ENCODE measurements at regions not wholly inside any gene's neighbourhood (a gene's known extent, or its start where the extent isn't known, plus 50 kb on each side); places are given as distances from the start of the nearest gene placed in this dataset.

- no peak overlapping the region; the same call in 1 of the 2 replicates for H3K4me3 Mint-ChIP-seq
- peaks cover 45% of the 10 kb centered on the region for H3K4me1 Mint-ChIP-seq (ENCODE audit: low read depth)
- no peak overlapping the region for H3K27ac Mint-ChIP-seq
- no peak for TF ChIP-seq CTCF (IDR thresholded peaks at IDR 0.05)
- H3K27me3 Mint-ChIP-seq (ENCODE audit: insufficient read depth) = no peaks in the 10 kb centered on the region
- H3K36me3 Mint-ChIP-seq (ENCODE audit: low read depth) = peaks cover 7% of the 10 kb centered on the region; the same call in 1 of the 2 replicates
- H3K9me3 Mint-ChIP-seq = no peaks in the 10 kb centered on the region
- DNase-seq = peak; percentile 63
Observed at GRCh38 chr18:73791081-73791480, 356.6 kb downstream of the FBXO15 start.

GRCh38 chr18:73790587-73790986 is 357.0 kb downstream of the FBXO15 start:
- DNase-seq = no peak
- TF ChIP-seq CTCF (IDR thresholded peaks at IDR 0.05) = no peak
- peaks cover 47% of the 10 kb centered on the region for H3K4me1 Mint-ChIP-seq (ENCODE audit: low read depth)
- H3K4me3 Mint-ChIP-seq = no peak overlapping the region
- peaks cover 7% of the 10 kb centered on the region; the same call in 1 of the 2 replicates for H3K36me3 Mint-ChIP-seq (ENCODE audit: low read depth)
- no peak overlapping the region for H3K27ac Mint-ChIP-seq
- no peaks in the 10 kb centered on the region for H3K9me3 Mint-ChIP-seq
- no peaks in the 10 kb centered on the region for H3K27me3 Mint-ChIP-seq (ENCODE audit: insufficient read depth)

- no peak overlapping the region for H3K27ac Mint-ChIP-seq
- peaks cover 5% of the 10 kb centered on the region; the same call in 1 of the 2 replicates for H3K36me3 Mint-ChIP-seq (ENCODE audit: low read depth)
- no peak for TF ChIP-seq CTCF (IDR thresholded peaks at IDR 0.05)
- H3K9me3 Mint-ChIP-seq = no peaks in the 10 kb centered on the region
- H3K4me3 Mint-ChIP-seq = no peak overlapping the region
- no peak for DNase-seq
- no peaks in the 10 kb centered on the region for H3K27me3 Mint-ChIP-seq (ENCODE audit: insufficient read depth)
- H3K4me1 Mint-ChIP-seq (ENCODE audit: low read depth) = peaks cover 39% of the 10 kb centered on the region
Observed at GRCh38 chr18:73787316-73787715, 360.3 kb downstream of the FBXO15 start.

- DNase-seq = no peak
- TF ChIP-seq CTCF (IDR thresholded peaks at IDR 0.05) = no peak
- Mint-ChIP-seq H3K4me3 (no peak overlapping the region), H3K27ac (no peak overlapping the region), H3K4me1 (ENCODE audit: low read depth) (peaks cover 18% of the 10 kb centered on the region), H3K36me3 (ENCODE audit: low read depth) (peaks cover 3% of the 10 kb centered on the region; the same call in 1 of the 2 replicates), H3K27me3 (ENCODE audit: insufficient read depth) (no peaks in the 10 kb centered on the region), H3K9me3 (no peaks in the 10 kb centered on the region)
Observed at GRCh38 chr18:73785300-73785699, 362.3 kb downstream of the FBXO15 start.

- Mint-ChIP-seq H3K4me1 (ENCODE audit: low read depth) (peaks cover 14% of the 10 kb centered on the region), H3K27me3 (ENCODE audit: insufficient read depth) (no peaks in the 10 kb centered on the region), H3K4me3 (no peak overlapping the region), H3K9me3 (no peaks in the 10 kb centered on the region), H3K27ac (no peak overlapping the region), H3K36me3 (ENCODE audit: low read depth) (peaks cover 3% of the 10 kb centered on the region; the same call in 1 of the 2 replicates)
- no peak for TF ChIP-seq CTCF (IDR thresholded peaks at IDR 0.05)
- no peak for DNase-seq
Observed at GRCh38 chr18:73784853-73785252, 362.8 kb downstream of the FBXO15 start.

GRCh38 chr18:73782405-73782804 is 365.2 kb downstream of the FBXO15 start:
- Mint-ChIP-seq H3K4me3 (no peak overlapping the region), H3K27ac (no peak overlapping the region), H3K4me1 (ENCODE audit: low read depth) (peaks cover 24% of the 10 kb centered on the region), H3K9me3 (no peaks in the 10 kb centered on the region), H3K36me3 (ENCODE audit: low read depth) (peaks cover 3% of the 10 kb centered on the region; the same call in 1 of the 2 replicates), H3K27me3 (ENCODE audit: insufficient read depth) (no peaks in the 10 kb centered on the region)
- no peak for TF ChIP-seq CTCF (IDR thresholded peaks at IDR 0.05)
- DNase-seq = no peak

Data from HFFc6 (cell line).